Psoas muscle (tissue), 7 donors: ENCODE measurements at regions not wholly inside any gene's neighbourhood (a gene's known extent, or its start where the extent isn't known, plus 50 kb on each side); places are given as distances from the start of the nearest gene placed in this dataset.

Experiments used
- ATAC-seq, 4 donors: fragments of 200-7000 bp; cut with Tn5 transposase; one replicate each; pipeline ENCODE4 v1.9.1; 2020; ENCODE audit warnings: moderate library complexity in 3 of 4, mild to moderate bottlenecking in 2 of 4
- DNase-seq, 2 donors: peaks; one replicate each; pipeline ENCODE4 v3.0.0-alpha.2; 2020
- H3K27ac ChIP-seq: fragments of 200-600 bp; one replicate; pipeline ENCODE4 v1.8.0; 2022
- H3K27me3 ChIP-seq, 3 donors: fragments of 200-600 bp in 1 of 3; one replicate each; pipeline versions ENCODE4 v1.6.1 to v1.8.0; 2013 to 2022; ENCODE audit warnings: low read length in 2 of 3, mild to moderate bottlenecking in 2 of 3, moderate library complexity in 1 of 3; ENCODE audit not compliant: insufficient read depth in 3 of 3
- H3K36me3 ChIP-seq, 2 donors: fragments of 200-600 bp in 1 of 2; one replicate each; pipeline versions ENCODE4 v1.6.1 to v1.8.0; 2013 to 2022; ENCODE audit warnings: low read depth in 1 of 2, mild to moderate bottlenecking in 1 of 2, moderate library complexity in 1 of 2; ENCODE audit not compliant: insufficient read depth in 1 of 2
- H3K4me1 ChIP-seq: fragments of 200-600 bp; one replicate; pipeline ENCODE4 v1.8.0; 2022
- H3K4me3 ChIP-seq: fragments of 200-600 bp; one replicate; pipeline ENCODE4 v1.8.0; 2022; ENCODE audit warnings: mild to moderate bottlenecking
- H3K9me3 ChIP-seq: fragments of 200-600 bp; one replicate; pipeline ENCODE4 v1.8.0; 2022
- WGBS, 3 donors: extraction: QIAGEN DNeasy Blood & Tissue Kit; methylation state at CpG; one replicate each; pipeline versions ENCODE4 v1.1.6 to v1.1.7; 2013; 5-methylcytosine and 5-hydroxymethylcytosine counted together
- intact Hi-C, 2 donors: fragments of 100-400 bp; cut with DNase I; formaldehyde crosslinking; loops; one replicate each; pipeline versions ENCODE4 v1.11.0 to v1.14.2; 2022
- TF ChIP-seq, protein P1 (sequence below): fragments of 200-600 bp; IDR thresholded peaks from one replicate; pipeline ENCODE4 v1.8.0; 2022; ENCODE audit warnings: antibody characterized with exemption
- donor health status: healthy with polysubstance abuse.
- donor health status: DM: no; HTN: no; CAD: no; lungs with moderate emphysema.
- donor health status: Bipolar disorder and iron deficiency.
- donor health status: healthy.
- donor health status: DM: yes; HTN: yes; CAD: no.
- donor health status: DM: no; HTN: no; CAD: no.
- donor health status: DM: yes; HTN: yes; CAD: no.

DNA sequence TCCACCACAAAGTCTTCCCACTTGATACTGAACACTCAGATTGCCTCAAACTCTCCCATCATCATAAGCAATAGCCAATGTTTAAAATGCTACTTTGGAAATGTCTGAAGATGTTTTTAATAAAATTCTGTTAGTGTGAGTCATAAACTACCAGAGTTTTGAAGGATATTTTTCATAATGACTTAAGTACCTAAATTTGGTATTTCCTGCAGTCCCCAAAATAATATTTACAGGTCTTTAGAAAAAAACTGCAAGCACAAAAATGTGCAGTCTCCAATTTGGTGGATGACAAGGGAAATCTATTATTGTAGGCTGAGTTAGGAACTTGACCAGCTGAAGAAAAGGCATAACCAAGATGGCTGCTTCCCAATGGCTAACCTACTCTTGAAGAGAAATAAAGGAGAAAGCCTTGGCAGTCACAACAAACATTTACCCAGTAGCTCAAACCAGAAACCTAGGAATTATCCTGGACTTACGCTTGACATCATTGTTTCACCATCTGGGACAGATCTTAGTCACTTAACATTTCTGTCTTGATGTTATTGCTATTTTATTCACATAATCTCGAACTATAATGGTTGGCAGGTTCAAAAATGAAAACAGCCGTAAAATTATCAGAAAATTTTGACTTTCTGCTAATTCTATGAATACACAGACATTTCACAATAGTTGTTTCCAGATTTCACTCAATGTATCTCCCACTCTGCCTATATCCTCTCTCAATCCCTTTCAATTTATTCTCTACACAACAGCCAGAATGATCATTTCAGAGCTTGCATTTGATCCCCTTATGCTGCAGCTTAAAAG, 111.2 kb upstream of the STEAP1B start:
- WGBS, 3 donors, result 84 to 87% (median 85%) methylated on average over 3 of the region's 3 CpGs
- H3K27me3 ChIP-seq, result peaks cover 0 to 2% (median 0%) of the 10 kb centered on the region in 3 donors
- no peaks in the 10 kb centered on the region for H3K9me3 ChIP-seq
- no peak overlapping the region for H3K4me3 ChIP-seq
- no peaks in the 10 kb centered on the region for H3K36me3 ChIP-seq
- H3K4me1 ChIP-seq, result no peaks in the 10 kb centered on the region
- no peak overlapping the region for H3K27ac ChIP-seq
- TF ChIP-seq, protein P1, sequence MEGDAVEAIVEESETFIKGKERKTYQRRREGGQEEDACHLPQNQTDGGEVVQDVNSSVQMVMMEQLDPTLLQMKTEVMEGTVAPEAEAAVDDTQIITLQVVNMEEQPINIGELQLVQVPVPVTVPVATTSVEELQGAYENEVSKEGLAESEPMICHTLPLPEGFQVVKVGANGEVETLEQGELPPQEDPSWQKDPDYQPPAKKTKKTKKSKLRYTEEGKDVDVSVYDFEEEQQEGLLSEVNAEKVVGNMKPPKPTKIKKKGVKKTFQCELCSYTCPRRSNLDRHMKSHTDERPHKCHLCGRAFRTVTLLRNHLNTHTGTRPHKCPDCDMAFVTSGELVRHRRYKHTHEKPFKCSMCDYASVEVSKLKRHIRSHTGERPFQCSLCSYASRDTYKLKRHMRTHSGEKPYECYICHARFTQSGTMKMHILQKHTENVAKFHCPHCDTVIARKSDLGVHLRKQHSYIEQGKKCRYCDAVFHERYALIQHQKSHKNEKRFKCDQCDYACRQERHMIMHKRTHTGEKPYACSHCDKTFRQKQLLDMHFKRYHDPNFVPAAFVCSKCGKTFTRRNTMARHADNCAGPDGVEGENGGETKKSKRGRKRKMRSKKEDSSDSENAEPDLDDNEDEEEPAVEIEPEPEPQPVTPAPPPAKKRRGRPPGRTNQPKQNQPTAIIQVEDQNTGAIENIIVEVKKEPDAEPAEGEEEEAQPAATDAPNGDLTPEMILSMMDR, result no peak
- DNase-seq (no peak), ATAC-seq (no peak)
- intact Hi-C loops, result no loop called here

DNA sequence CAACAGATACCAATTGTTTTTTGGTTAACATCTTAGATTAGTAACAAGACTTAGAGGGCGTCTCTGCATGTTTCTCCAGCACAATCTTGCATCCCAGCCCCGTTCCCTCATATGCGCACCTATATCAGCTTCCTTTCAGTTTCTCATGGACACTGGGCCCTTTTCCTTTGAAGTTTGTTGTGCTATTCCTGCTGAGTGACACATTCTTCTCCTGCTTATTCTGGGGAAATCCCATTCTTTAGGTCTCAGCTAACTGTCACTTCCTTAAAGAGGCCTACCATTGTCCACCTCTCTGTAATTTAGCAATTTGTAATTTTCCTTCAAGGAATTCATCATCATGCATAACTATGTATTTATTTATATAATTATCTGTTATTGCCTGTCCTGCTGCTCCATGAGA, 110.3 kb upstream of the STEAP1B start:
- no peak for DNase-seq
- Histone ChIP-seq H3K36me3 (no peaks in the 10 kb centered on the region), H3K27ac (no peak overlapping the region), H3K4me3 (no peak overlapping the region), H3K9me3 (no peaks in the 10 kb centered on the region), H3K27me3 (peaks cover 0 to 2% (median 0%) of the 10 kb centered on the region in 3 donors), H3K4me1 (no peaks in the 10 kb centered on the region)
- intact Hi-C loops, result no loop called here
- TF ChIP-seq, protein P1, result no peak
- 96 to 99% (median 97%) methylated on average over 3 of the region's 3 CpGs for WGBS, 3 donors
- ATAC-seq, result no peak

DNA sequence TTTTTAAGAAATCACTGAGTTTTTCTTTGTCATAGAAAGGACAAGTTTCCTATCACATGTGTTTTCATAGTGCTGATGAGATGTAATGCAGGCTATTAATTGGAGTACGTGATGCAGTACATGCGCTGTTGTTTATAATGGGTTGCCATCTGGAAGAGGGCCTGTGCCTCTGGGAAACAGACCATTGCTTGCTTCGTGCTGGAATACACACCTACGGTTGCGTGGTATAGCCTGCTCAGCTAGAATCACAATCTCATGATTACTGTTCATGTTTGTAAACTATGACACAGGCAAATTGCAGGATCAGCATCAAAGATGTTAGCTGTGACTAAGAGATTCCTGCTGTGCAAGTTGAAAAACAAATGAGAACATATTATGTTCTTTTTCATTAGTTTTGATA, 107.2 kb upstream of the STEAP1B start:
- no peak for ATAC-seq
- H3K27ac ChIP-seq, result no peak overlapping the region
- DNase-seq, result no peak
- TF ChIP-seq, protein P1, result no peak
- H3K27me3 ChIP-seq, result peaks cover 0 to 2% (median 0%) of the 10 kb centered on the region in 3 donors
- H3K36me3 ChIP-seq, result no peaks in the 10 kb centered on the region
- WGBS, 3 donors, result 88% methylated on average over 5 of the region's 5 CpGs
- intact Hi-C loops, result no loop called here
- H3K4me1 ChIP-seq, result peaks cover under 1% of the 10 kb centered on the region
- H3K9me3 ChIP-seq, result no peaks in the 10 kb centered on the region
- no peak overlapping the region for H3K4me3 ChIP-seq

DNA sequence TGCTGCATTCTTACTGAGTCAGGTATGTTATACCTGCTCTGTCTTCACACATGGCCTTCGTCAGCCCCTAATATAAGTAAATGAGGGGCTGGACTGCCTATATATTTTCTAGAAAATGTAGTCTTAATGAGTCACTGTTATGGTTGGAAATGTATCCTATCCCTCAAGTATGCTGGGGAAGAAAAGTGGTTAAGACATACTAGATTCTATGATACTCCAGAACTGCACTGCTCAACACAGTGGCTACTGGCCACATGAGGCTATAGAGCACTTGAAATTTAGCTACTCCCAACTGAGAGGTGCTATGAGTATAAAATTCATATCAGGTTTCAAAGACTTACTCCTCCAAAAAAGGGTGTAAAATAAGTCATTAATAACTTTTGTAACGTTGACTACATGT, 104.3 kb upstream of the STEAP1B start:
- no peak overlapping the region for H3K27ac ChIP-seq
- DNase-seq (no peak), ATAC-seq (no peak)
- no peak overlapping the region for H3K4me3 ChIP-seq
- peaks cover 3% of the 10 kb centered on the region for H3K4me1 ChIP-seq
- H3K9me3 ChIP-seq, result no peaks in the 10 kb centered on the region
- no peaks in the 10 kb centered on the region for H3K36me3 ChIP-seq
- intact Hi-C loops, result no loop called here
- whole genome bisulfite sequencing, 3 donors, result 60 to 81% (median 66%) methylated on average over 2 of the region's 2 CpGs
- TF ChIP-seq, protein P1, result no peak
- no peaks in the 10 kb centered on the region for H3K27me3 ChIP-seq
